ENCODE measurements at regions not wholly inside any gene's neighbourhood (a gene's known extent, or its start where the extent isn't known, plus 50 kb on each side); places are given as distances from the start of the nearest gene placed in this dataset.

DNA sequence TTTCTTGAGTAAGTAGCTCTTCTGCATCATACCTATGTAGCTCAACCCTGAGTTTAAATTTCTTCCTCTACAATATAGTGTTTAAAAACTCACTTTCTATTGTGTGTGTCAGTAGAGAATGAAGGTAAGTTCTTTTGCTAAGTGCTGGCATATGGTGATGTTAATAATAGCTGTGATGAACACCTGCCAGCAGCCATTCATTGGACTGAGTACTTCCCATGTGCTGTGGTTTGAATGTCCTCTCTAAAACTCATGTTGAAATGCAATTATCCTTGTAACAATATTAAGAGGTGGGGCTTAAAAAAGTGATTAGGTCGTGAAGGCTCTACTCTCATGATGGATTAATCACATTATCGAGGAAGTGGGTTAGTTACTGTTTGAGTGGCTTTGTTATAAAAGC, 645.2 kb upstream of the RGMB start:
- CTCF ChIA-PET, result no interaction called here

GRCh38 chr5:98128846-98129245, 644.6 kb upstream of the RGMB start:
- Histone ChIP-seq H3K4me1 (ENCODE audit: control insufficient read depth, insufficient read depth, low read length) (no peaks in the 10 kb centered on the region), H3K4me3 (ENCODE audit: low read depth in 2 of 2, low read length in 2 of 2) (no peak overlapping the region), H3K36me3 (ENCODE audit: control insufficient read depth, insufficient read depth, low read length) (no peaks in the 10 kb centered on the region), H3K27ac (ENCODE audit: low read length) (no peak overlapping the region), H3K27me3 (ENCODE audit: control insufficient read depth, insufficient read depth, low read length) (no peaks in the 10 kb centered on the region), H3K9me3 (ENCODE audit: control insufficient read depth, insufficient read depth, low read depth, low read length) (no peaks in the 10 kb centered on the region)
- no TSS peak for BruUV-seq (replicated peaks)
- DNase-seq (ENCODE audit: low read depth, low spot score) (no peak), ATAC-seq (no peak)
- intact Hi-C loops (cut with micrococcal nuclease; ENCODE audit: unreplicated experiment) (no loop called here), in situ Hi-C loops (cut with HindIII; ENCODE audit: low pct_unique_long_range_greater_than_20kb, low sequenced_read_pairs) (no loop called here)
- CTCF ChIA-PET, result no interaction called here
- POLR2A ChIA-PET, result no interaction called here
- TF ChIP-seq SIN3A (IDR thresholded peaks at IDR 0.05; ENCODE audit: borderline replicate concordance, insufficient read depth, low read depth, low read length) (no peak), POLR2AphosphoS5 (IDR thresholded peaks at IDR 0.05; ENCODE audit: low read depth, low read length) (no peak), TCF7L2 (IDR thresholded peaks at IDR 0.05; ENCODE audit: low read depth, low read length) (no peak)
- TF ChIP-seq, protein P1, sequence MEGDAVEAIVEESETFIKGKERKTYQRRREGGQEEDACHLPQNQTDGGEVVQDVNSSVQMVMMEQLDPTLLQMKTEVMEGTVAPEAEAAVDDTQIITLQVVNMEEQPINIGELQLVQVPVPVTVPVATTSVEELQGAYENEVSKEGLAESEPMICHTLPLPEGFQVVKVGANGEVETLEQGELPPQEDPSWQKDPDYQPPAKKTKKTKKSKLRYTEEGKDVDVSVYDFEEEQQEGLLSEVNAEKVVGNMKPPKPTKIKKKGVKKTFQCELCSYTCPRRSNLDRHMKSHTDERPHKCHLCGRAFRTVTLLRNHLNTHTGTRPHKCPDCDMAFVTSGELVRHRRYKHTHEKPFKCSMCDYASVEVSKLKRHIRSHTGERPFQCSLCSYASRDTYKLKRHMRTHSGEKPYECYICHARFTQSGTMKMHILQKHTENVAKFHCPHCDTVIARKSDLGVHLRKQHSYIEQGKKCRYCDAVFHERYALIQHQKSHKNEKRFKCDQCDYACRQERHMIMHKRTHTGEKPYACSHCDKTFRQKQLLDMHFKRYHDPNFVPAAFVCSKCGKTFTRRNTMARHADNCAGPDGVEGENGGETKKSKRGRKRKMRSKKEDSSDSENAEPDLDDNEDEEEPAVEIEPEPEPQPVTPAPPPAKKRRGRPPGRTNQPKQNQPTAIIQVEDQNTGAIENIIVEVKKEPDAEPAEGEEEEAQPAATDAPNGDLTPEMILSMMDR (IDR thresholded peaks at IDR 0.05), result no peak
- TF ChIP-seq, protein P2, sequence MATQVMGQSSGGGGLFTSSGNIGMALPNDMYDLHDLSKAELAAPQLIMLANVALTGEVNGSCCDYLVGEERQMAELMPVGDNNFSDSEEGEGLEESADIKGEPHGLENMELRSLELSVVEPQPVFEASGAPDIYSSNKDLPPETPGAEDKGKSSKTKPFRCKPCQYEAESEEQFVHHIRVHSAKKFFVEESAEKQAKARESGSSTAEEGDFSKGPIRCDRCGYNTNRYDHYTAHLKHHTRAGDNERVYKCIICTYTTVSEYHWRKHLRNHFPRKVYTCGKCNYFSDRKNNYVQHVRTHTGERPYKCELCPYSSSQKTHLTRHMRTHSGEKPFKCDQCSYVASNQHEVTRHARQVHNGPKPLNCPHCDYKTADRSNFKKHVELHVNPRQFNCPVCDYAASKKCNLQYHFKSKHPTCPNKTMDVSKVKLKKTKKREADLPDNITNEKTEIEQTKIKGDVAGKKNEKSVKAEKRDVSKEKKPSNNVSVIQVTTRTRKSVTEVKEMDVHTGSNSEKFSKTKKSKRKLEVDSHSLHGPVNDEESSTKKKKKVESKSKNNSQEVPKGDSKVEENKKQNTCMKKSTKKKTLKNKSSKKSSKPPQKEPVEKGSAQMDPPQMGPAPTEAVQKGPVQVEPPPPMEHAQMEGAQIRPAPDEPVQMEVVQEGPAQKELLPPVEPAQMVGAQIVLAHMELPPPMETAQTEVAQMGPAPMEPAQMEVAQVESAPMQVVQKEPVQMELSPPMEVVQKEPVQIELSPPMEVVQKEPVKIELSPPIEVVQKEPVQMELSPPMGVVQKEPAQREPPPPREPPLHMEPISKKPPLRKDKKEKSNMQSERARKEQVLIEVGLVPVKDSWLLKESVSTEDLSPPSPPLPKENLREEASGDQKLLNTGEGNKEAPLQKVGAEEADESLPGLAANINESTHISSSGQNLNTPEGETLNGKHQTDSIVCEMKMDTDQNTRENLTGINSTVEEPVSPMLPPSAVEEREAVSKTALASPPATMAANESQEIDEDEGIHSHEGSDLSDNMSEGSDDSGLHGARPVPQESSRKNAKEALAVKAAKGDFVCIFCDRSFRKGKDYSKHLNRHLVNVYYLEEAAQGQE (IDR thresholded peaks at IDR 0.05; ENCODE audit: insufficient read depth in 1 of 2, low read depth in 2 of 2, low read length in 1 of 2), result no peak

More for the DNA sequence above, 645.2 kb upstream of the RGMB start:
- no peaks in the 10 kb centered on the region for H3K9me3 ChIP-seq (ENCODE audit: control insufficient read depth, insufficient read depth, low read depth, low read length)
- DNase-seq (ENCODE audit: low read depth, low spot score) (no peak), ATAC-seq (no peak)
- no peaks in the 10 kb centered on the region for H3K4me1 ChIP-seq (ENCODE audit: control insufficient read depth, insufficient read depth, low read length)
- TF ChIP-seq, protein P1 (IDR thresholded peaks at IDR 0.05), result no peak
- TF ChIP-seq, protein P2 (IDR thresholded peaks at IDR 0.05; ENCODE audit: insufficient read depth in 1 of 2, low read depth in 2 of 2, low read length in 1 of 2), result no peak
- TF ChIP-seq POLR2AphosphoS5 (IDR thresholded peaks at IDR 0.05; ENCODE audit: low read depth, low read length) (no peak), TCF7L2 (IDR thresholded peaks at IDR 0.05; ENCODE audit: low read depth, low read length) (no peak), SIN3A (IDR thresholded peaks at IDR 0.05; ENCODE audit: borderline replicate concordance, insufficient read depth, low read depth, low read length) (no peak)
- POLR2A ChIA-PET, result interaction anchor here (0.5 to 0.7 kb wide), 2 partner anchors 22 to 688 kb away, joined by 3 to 11 read pairs; no protein-coding TSS in a partner anchor
- H3K36me3 ChIP-seq (ENCODE audit: control insufficient read depth, insufficient read depth, low read length), result no peaks in the 10 kb centered on the region
- no TSS peak for BruUV-seq (replicated peaks)
- in situ Hi-C loops (cut with HindIII; ENCODE audit: low pct_unique_long_range_greater_than_20kb, low sequenced_read_pairs) (no loop called here), intact Hi-C loops (cut with micrococcal nuclease; ENCODE audit: unreplicated experiment) (no loop called here)
- no peak overlapping the region for H3K4me3 ChIP-seq (ENCODE audit: low read depth in 2 of 2, low read length in 2 of 2)
- no peaks in the 10 kb centered on the region for H3K27me3 ChIP-seq (ENCODE audit: control insufficient read depth, insufficient read depth, low read length)
- no peak overlapping the region for H3K27ac ChIP-seq (ENCODE audit: low read length)
